Stimulated activated CD4-positive, alpha-beta T cell treated with anti-CD3 and anti-CD28 coated beads, Interleukin-2, amount 100 ng/mL, for 4 hours (primary cell): ENCODE measurements at regions not wholly inside any gene's neighbourhood (a gene's known extent, or its start where the extent isn't known, plus 50 kb on each side); places are given as distances from the start of the nearest gene placed in this dataset.
"Not testable (repeated sequence)": the region's sequence is repeated elsewhere in the genome, so short reads cannot be mapped to it uniquely, and the experiment has no call there.

Source experiments
- DNase-seq: peaks from one replicate; pipeline ENCODE4 v3.0.0-alpha.2; 2020; ENCODE audit warnings: low read depth

DNA sequence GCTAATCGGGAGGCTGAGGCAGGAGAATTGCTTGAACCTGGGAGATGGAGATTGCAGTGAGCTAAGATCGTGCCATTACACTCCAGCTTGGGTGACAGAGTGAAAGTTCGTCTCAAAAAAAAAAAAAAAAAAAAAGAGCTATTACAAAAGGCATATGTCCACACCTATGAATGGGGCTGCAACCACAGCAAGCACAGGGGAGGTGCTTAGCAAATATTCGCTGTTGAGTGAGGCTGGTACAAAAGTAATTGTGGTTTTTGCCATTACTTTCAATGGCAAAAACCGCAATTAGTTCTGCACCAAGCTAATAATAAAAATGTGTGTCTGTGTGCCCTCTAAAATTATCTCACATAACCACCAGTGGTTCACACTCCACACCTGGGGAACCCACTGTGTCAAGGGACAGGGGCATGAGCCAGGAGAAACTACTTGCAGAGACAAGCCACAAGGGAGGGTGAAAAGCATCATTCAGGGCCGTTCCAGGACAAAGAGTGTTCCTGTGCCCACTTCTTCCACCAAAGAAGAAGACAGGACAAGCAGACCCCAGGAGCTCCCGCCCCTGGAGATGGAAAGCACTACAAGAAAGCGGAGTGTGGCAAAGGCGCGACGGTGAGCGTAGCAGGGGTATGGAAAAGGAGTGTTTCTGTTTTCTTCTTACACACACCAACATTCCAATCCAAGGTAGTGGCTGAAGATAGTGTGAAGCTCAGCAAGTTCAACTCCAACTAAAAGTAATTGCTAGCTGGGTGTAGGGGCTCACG is 84.4 kb upstream of the CNEP1R1 start:
- DNase-seq: no peak

- no peak for DNase-seq
Measured at GRCh38 chr16:49944221-49944620, 80.8 kb upstream of the CNEP1R1 start.

GRCh38 chr16:49947907-49948678 is 76.9 kb upstream of the CNEP1R1 start:
- no peak for DNase-seq

GRCh38 chr16:49951574-49952195 is 73.3 kb upstream of the CNEP1R1 start:
- no peak for DNase-seq

DNA sequence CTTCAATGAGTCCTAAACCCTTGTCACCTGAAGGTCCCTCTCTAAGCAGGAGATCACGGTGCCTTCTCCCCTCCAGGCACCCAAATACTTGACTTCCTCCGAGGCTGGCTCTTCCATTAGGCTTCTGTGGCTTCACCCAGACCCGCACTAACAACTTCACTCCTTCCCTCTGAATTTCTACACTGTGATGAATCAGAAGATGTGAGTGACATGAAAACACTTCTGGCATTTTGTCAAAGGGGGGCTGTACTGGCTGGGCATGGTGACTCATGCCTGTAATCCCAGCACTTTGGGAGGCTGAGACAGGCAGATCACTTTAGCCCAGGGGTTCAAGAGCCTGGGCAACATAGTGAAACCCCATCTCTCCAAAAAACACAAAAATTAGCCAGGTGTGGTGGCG is 72.6 kb upstream of the CNEP1R1 start:
- DNase-seq: no peak

DNA sequence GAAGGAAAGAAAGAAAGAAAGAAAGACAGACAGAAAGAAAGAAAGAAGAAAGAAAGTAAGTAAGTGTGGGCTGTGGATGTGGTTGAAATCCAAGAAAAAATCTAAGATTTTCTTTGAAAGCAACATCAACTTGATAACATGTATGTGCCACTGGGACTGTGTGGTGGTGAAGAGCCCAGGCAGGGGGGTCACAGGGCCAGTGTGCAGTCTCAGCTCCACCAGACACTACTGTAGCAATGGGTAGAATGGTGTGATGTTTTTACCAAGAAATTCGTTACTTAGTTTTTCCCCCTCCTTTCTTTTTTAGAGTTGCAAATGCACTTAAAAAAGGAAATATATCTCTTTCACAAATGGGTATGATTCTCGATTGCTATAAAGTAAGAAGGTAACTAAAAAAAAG is 71.9 kb upstream of the CNEP1R1 start:
- no peak for DNase-seq

GRCh38 chr16:49955858-49956257 is 69.2 kb upstream of the CNEP1R1 start:
- no peak for DNase-seq

DNA sequence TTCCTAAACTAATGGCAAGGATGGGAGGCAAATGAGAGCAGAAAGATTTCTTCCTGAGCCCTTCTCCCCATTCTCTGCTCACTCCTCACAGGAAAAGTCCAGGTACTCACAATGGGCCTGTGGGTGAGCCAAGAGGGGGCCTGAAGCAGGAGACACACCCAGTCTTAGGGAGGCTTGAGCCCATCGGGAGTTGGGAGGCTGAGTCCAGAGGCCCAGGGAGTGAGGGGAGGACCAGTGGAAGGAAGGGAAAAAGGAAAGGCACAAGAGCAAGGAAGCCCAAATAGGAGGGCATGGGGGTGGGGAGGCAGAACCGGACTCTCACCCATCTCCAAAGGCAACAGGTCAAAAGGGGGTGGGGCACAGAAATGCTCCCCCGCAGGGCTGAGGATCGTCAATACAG is 68.1 kb upstream of the CNEP1R1 start:
- DNase-seq: no peak

- DNase-seq: no peak
Measured at GRCh38 chr16:49958448-49958847, 66.6 kb upstream of the CNEP1R1 start.

DNA sequence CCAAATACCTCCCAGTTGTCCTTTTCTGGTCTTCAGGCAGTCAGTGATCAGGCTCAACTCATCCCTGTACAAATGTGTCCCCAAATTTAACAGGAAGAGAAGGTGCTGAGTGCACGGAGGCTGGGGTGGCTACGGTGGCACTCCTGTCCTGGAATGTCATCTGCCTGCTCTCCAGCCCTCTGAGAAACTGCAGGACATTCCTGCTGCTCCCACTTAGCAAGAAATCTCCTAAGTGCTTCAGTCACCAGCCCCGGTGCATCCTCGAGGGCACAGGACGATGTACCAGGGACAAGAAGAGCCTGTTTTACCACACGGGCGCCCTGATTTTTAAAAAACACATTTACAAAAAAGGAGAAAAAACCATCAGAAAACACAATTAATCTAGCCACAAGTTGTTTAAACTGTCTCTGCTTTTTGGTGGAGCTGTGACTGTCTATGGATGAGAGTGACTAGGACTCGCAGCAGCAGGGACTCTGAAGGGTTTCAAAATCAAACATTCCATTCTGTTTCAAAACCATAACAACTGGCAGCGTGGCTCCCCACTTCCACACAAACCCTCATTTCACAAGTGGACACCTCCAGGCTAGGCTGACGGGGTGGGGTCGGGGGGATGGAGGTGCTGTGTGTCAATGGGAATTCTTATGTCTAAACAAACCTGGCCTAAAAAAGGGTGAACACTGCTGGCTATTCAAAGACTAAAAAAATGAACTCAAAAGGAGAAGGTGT is 65.3 kb upstream of the CNEP1R1 start:
- no peak for DNase-seq

DNA sequence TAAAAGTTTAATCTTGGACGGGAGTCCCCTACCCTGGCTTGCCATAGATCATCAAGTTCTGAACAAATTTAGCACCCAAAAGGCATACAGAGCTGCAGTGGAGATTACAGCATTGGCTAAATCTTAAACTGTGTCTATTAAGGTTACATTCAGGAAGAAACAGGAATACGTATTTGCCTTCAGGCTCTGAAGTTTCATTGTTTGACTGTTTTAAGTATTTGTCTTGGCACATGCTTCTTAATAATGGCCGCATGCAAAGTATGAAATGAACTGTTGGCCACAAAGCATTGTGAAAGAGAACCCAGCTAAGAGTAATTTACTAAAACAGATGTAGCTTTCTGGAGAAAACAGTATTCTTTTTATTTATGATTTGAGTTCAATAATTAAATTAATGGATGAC is 63.9 kb upstream of the CNEP1R1 start:
- no peak for DNase-seq

DNA sequence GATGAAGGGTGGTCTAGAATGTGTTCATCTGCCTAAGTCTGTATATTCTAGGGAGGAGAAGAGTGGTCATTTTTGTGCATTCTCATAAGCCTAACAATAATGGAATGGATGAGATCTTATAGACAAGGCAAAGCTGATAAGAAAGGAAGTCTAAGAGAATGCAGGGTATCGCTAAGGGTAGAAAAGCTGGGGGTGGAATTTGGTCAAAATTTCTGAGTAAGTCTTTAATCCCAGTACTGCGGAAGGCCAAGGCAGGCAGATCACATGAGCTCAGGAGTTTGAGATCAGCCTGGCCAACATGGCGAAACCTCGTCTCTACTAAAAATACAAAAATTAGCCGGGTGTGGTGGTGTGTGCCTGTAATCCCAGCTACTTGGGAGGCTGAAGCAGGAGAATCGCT is 62.5 kb upstream of the CNEP1R1 start:
- DNase-seq: not testable (repeated sequence)

DNA sequence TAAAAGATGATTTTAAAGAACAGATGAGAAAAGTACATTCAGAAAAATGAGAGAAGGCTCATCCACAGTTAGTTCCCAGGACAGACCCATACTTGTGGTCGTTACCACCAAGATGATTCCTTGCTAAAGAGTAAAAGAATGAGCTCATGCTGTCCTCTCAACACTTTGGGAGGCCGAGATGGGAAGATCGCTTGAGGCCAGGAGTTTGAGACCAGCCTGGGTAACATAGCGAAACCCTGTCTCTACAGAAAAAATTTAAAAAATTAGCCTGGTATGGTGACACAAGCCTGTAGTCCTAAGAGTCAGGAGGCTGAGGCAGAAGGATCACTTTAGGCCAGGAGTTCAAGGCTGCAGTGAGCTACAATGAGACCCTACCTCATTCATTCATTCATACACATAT is 60.7 kb upstream of the CNEP1R1 start:
- no peak for DNase-seq

GRCh38 chr16:49964973-49965372 is 60.1 kb upstream of the CNEP1R1 start:
- DNase-seq: no peak

GRCh38 chr16:49967012-49967559 is 57.9 kb upstream of the CNEP1R1 start:
- DNase-seq: no peak

DNA sequence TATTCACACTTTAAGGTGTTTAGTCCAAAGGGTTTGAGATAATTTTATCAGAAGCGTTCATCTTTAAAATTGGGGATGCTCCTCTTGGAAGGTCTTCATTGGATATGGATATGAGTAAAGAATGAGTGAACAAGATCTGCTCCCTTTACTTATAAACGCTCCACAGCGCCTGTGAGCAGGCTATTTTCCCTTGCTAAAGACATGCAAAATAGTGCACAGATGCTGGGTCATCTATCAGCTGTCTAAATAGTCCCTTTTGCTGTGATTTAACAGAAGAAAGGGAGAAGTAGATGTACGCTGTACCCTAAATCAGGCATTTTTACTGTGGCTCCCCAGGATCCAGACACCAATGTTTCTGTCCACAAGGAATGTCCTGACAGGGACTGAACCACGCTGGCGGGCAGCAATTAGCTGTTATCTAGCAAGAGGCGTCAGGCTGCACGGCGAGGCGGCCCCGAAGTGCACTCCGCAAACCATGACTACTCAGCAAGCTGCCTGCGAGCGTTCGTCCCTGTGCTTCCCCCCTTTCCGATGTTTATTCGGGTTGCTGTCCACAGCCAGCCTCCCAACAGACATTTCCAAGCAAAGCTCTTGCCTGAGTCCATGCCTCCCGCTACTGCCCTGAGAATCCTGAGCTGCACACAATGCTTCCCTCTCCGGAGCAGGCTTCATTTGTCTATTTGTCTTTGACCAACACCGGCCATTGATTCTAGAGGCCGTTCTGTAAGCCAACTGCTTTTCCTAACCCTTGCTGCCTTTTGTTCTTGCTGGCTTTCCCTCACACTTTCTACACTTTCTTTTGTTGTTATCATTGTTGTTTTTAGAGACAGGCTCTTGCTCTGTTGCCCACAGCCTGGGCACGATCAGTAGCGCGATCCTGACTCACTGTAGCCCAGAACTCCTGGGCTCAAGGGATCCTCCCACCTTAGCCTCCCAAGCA is 55.7 kb upstream of the CNEP1R1 start:
- DNase-seq: no peak

GRCh38 chr16:49970797-49971431 is 54.1 kb upstream of the CNEP1R1 start:
- no peak for DNase-seq

DNA sequence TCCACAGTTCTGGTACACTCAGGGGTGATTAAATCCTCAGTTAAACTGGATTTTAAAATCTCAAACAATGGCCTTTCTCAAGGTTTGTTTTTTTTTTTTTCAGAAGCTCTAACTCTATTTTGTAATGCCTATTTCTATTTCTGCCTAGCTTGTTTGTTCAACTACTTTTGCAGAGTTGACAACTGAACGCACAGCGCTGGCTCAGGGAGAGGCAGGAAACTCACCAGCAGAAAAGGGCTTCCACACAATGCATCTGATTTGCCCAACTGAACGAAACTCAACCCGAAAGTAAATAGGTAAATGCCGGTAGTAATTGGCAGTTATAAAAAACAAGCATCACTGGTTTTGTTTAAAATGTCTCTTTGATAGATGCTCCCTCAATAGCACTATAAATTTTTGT is 52.7 kb upstream of the CNEP1R1 start:
- DNase-seq: no peak

- DNase-seq: no peak
Measured at GRCh38 chr16:49972961-49973360, 52.1 kb upstream of the CNEP1R1 start.
